GM19035 (cell line): ENCODE measurements at regions not wholly inside any gene's neighbourhood (a gene's known extent, or its start where the extent isn't known, plus 50 kb on each side); places are given as distances from the start of the nearest gene placed in this dataset.

ENCODE experiments used
- ATAC-seq: cut with Tn5 transposase; IDR thresholded peaks from one replicate; pipeline ENCODE4 v1.9.1; 2021; ENCODE audit not compliant: unreplicated experiment

DNA sequence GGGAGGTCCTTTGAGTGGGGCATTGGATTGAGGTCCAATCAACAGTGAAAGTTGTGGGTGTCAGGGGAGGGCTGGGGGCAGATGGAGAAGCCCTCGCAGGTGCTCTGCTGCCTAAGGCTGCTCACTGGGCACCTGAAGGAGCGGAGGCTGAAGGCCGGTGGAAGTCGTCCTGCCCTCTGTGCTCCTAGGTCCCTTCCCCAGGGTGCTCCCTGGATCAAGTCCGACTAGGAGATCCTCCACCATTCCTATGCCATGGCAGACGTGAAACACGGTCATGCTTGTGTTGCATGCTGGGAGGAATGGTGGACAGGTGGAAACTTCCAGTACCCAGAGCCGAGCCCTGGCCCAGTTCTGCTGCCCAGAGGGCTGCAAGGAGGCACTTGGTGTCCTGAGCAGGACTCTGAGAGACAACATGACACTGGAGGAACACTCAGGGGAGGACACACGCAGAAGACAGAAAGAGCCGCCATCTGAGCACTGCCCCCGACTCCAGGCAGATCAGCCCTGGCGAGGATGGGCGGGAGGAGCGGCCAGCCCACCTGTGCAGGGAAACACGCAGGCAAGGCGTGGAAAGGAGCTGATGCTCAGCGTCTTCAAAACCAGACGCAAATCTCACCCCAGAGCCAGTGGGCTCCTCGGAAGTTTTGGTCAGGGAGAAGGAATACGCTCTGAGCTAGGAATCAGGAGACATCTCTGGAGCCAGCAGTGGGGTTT is 786.8 kb downstream of the BRD1 start:
- ATAC-seq = no peak

DNA sequence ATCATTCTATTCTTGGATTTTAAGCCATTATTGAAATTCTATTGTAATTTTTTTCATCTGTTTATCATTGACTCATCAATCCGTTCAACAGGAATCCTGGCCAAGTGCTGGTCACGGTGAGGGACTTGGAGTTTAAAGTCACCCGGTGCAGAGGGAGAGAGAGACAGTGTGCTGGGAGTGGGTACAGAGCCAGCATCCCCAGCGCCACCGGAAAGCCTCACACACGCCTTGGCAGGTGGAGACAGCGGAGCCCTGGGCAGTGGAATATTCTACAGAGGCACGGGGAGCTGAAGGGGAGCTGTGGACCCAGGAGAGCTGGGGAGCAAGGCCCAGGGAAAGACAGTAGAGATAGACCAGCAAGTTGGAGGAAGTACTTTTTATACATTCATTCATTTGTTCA is 787.6 kb downstream of the BRD1 start:
- no peak for ATAC-seq

- ATAC-seq = no peak
Observed at GRCh38 chr22:49039625-49040024, 788.0 kb downstream of the BRD1 start.

- ATAC-seq = no peak
Observed at GRCh38 chr22:49037701-49038245, 789.9 kb downstream of the BRD1 start.

DNA sequence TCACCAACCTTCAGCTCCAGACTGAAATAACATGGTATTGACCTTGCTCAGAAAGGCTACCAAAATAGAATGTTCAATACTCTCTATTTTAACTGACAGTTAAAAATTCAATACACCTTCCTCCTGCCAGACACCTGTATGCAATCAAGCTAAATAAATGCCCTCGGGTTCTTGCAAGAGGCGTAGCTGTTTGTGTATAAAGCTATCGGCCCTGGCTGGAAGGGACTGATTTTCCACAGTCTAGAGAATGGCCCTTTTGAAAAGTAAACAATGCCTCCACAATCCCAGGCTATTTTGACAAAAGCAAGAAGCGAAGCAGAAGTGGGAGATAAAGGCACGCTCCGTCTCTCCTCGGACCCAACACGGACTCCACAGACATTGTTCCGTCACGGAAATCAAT is 791.2 kb downstream of the BRD1 start:
- ATAC-seq = no peak

- no peak for ATAC-seq
Observed at GRCh38 chr22:49035818-49036457, 791.7 kb downstream of the BRD1 start.

GRCh38 chr22:49034836-49035817 is 792.5 kb downstream of the BRD1 start:
- no peak for ATAC-seq

- no peak for ATAC-seq
Observed at GRCh38 chr22:49033616-49034015, 794.1 kb downstream of the BRD1 start.

GRCh38 chr22:49032821-49033220 is 794.9 kb downstream of the BRD1 start:
- ATAC-seq = no peak

DNA sequence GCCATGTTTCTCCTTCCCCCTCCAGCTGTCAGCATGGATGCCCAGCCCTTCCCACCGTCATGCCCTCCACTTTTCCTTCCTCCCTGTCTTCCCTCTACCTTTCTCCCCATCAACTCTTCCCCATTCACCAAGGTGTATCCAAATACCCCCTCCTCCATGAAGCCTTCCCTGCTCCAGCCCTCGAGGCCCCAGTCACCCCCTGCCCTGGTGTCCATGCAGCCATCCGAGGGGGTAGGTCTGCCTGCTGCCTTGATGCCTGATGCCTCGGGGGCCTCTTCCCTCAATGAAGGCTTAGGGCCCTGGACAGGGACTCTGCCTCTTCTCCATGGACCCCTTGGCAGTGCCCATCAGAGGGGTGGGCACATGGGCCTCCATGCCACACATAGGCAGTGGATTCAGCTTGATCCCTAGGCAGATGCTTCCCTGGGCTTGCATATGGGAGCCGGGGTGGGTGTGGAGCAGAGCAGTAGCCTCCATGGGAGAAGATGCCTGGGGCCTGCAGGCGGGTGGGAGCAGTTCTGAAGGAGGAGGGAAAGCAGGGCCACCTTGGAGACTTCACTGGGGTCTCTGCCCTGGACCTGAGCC is 795.8 kb downstream of the BRD1 start:
- ATAC-seq = no peak

DNA sequence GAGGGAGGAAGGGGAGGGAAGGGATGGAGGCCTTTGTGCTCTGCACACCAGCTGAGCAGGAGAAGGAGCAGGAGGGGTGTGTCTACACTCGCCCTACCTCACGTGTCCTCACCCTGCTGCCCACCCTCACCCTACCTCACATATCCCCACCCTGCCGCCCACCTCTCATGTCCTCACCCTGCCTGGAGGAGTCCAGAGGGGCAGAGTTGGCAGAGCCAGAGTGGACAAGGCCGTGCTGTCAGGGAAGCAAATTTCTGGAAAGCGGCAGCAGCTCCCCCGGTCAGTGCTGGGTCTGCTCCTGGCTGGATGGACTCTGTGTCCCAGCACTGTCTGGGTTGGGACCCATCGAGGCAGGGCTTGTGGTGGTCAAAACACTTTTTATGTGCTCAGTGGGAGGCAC is 799.6 kb downstream of the BRD1 start:
- no peak for ATAC-seq

- no peak for ATAC-seq
Observed at GRCh38 chr22:49027368-49027670, 800.4 kb downstream of the BRD1 start.

GRCh38 chr22:49026494-49027367 is 800.9 kb downstream of the BRD1 start:
- ATAC-seq = no peak

DNA sequence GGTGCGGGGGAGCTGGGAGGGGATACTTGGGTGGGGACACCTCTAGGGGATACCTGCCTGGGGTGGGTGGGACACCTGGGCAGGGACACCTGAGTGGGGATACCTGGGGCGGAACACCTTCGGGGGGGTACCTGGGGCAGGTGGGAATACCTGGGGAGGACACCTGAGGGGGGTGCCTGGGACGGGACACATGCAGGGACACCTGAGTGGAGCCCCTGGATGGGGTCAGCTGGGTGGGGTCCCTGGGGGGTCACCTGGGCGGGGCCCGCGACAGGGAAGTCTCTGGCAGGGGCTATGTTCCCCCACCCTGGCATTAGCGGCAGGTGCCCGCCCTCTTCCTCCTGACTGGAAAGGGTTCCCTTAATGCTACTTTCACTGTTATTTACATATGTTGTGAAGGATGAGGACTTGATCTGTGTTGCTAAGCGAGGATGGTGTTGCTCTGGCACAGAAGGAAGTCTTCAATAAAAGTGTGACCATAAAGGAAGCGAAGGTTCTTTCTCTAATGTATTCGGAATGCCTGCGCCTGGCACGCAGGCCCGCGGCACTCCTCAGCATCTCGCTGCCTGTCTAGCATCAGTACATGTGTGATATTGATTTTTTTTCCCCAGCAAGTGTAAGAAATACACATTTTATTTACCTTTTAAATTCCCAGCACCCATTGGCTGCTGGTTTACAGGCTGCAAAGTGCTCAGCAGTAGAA is 801.7 kb downstream of the BRD1 start:
- ATAC-seq = no peak

- ATAC-seq = no peak
Observed at GRCh38 chr22:49024775-49025440, 802.8 kb downstream of the BRD1 start.

- no peak for ATAC-seq
Observed at GRCh38 chr22:49023879-49024774, 803.5 kb downstream of the BRD1 start.

DNA sequence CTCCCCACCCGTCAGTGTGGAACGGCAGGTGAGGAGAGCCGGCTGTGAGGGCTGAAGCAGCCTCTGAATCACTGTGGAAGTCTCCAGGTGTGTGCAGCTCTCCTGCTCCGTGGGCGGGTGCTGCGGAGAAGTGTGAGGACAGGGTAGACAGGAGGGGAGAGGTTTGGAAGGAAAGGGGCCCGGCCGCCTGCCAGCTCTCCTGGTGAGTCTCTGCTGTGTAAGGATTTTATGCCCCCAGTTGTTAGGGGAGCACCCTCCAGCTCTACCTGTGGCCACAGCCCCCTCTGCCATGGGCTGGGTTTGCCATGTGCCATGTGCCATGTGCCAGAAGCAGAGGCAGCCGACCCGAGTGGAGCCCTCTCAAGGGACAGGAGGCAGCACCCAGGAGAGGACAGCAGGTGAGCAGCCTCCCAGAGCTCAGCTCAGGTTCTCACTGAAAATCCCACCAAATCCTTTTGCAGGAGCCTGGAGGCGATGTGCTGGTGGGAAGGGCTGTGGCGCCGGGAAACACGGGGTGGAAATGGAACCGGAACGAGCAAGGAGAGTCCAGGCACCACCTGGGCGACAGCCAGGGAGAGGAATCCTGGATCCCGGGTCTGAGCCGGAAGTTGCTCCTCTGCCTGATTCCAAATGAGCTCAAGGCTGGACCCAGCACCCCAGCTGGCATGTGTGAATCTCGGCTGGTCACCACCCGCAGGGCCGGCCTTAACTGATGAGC is 804.4 kb downstream of the BRD1 start:
- no peak for ATAC-seq

DNA sequence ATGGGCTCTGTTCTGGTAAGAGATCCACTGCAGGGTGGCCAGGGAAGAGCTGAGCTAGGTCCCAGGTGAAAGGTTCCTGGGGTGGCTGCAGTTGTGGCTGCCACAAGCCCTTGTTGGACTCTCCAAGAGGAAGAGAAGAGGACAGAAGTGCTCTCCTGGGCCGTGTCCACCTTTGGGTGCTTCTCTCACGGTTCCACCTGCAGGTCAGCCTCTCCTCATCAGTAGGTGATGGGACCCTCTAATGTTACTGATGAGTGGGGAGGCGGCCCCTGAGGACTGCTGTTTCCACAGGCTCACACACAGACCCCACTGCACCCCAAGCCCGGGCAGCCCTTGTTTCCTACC is 804.9 kb downstream of the BRD1 start:
- ATAC-seq = no peak
